Breast epithelium (tissue), 3 donors: ENCODE measurements at regions not wholly inside any gene's neighbourhood (a gene's known extent, or its start where the extent isn't known, plus 50 kb on each side); places are given as distances from the start of the nearest gene placed in this dataset.
"Not testable (repeated sequence)": the region's sequence is repeated elsewhere in the genome, so short reads cannot be mapped to it uniquely, and the experiment has no call there.

Experiments
- POLR2A ChIP-seq: fragments of 450-650 bp; IDR thresholded peaks from one replicate; pipeline ENCODE4 v1.6.1; 2016; ENCODE audit warnings: antibody characterized with exemption, mild to moderate bottlenecking, moderate library complexity
- POLR2AphosphoS5 ChIP-seq, 3 donors: sonication (generic); formaldehyde crosslinking; IDR thresholded peaks; one replicate each; pipeline ENCODE4 v1.6.1; 2017; ENCODE audit warnings: antibody characterized with exemption in 3 of 3
- TF ChIP-seq, protein P1 (sequence below), 3 donors: fragments of 450-650 bp; IDR thresholded peaks; one replicate each; pipeline ENCODE4 v1.5.1; 2016 to 2017; ENCODE audit warnings: antibody characterized with exemption in 3 of 3, mild to moderate bottlenecking in 3 of 3, moderate library complexity in 3 of 3

DNA sequence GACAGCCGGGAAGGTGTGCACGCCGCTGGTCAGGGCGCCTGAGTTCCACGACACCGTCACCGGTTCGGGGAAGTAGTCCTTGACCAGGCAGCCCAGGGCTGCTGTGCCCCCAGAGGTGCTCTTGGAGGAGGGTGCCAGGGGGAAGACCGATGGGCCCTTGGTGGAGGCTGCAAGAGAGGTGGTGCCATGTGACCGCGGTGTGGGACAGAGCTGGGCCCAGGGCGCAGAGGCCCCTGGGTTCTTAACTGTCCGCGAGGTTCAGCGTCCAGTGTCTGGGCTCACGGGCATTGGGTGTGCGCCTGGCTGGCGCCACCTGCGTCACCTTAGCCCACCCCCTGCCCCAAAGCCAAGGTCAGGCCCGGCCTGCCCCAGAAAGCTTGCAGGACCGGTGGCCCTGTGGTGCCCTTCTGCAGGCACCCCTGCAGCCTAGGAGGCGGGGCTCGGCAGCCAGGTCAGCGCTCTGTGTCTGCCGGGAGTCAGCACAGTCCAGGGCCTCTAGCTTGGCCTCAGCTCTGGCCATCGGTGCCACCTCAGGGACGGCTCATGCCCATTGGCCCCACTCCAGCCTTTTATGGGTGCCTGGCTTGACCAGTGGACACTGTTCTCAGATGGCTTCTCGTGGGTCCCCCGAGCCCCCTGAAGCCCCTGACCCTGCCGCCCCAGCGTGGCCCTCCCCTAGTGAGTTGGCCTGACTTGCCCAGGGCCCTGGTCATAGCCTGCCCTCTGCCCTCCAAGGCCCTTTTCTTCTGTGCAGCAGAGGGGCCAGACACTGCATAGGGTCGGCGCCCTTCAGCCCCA, 216.7 kb downstream of the TMEM121 start:
- TF ChIP-seq POLR2AphosphoS5 (IDR thresholded peaks at IDR 0.05); POLR2A: not testable (repeated sequence)
- TF ChIP-seq, protein P1, sequence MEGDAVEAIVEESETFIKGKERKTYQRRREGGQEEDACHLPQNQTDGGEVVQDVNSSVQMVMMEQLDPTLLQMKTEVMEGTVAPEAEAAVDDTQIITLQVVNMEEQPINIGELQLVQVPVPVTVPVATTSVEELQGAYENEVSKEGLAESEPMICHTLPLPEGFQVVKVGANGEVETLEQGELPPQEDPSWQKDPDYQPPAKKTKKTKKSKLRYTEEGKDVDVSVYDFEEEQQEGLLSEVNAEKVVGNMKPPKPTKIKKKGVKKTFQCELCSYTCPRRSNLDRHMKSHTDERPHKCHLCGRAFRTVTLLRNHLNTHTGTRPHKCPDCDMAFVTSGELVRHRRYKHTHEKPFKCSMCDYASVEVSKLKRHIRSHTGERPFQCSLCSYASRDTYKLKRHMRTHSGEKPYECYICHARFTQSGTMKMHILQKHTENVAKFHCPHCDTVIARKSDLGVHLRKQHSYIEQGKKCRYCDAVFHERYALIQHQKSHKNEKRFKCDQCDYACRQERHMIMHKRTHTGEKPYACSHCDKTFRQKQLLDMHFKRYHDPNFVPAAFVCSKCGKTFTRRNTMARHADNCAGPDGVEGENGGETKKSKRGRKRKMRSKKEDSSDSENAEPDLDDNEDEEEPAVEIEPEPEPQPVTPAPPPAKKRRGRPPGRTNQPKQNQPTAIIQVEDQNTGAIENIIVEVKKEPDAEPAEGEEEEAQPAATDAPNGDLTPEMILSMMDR (IDR thresholded peaks at IDR 0.05): not testable (repeated sequence)
